Forelimb muscle (tissue), 1 donor: ENCODE measurements at regions not wholly inside any gene's neighbourhood (a gene's known extent, or its start where the extent isn't known, plus 50 kb on each side); places are given as distances from the start of the nearest gene placed in this dataset.
"Not testable (repeated sequence)": the region's sequence is repeated elsewhere in the genome, so short reads cannot be mapped to it uniquely, and the experiment has no call there.

Source experiments
- DNase-seq: peaks from one replicate; pipeline ENCODE4 v3.0.0-alpha.2; 2013; ENCODE audit warnings: low read depth

DNA sequence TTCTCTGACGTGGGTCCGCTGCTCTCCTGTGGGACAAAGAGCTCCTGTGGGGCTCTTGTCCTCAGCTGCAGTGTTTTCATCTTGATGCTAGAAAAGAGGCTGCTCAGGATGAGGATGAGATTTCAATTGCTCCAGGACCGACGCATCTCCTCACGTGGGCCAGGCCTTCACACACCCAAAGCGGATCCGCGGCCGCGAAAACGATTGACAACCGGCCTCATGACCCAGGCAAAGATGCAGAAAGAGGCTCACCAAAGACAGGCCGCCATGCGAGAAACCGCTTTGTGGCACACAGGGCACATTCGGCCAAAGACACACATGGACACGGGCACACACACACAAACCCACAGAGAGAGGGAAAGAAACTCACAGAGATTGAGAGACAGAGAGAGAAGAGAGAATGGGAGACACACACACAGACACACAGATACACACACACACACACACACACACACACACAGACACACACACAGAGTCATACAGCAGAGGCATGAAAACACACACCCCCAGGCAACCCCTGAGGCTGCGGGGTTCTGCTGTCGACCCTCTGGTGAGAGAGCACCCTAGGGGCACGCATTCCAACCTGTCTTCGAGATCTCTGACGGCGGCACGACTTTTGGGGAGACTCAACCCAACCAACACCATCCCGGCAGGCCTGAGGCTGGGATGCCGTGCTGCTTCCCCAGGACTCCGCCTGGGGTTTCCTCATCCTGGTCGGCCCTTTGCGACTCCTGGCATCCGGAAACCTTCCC, 168.5 kb upstream of the ZNF337 start:
- DNase-seq = not testable (repeated sequence)

DNA sequence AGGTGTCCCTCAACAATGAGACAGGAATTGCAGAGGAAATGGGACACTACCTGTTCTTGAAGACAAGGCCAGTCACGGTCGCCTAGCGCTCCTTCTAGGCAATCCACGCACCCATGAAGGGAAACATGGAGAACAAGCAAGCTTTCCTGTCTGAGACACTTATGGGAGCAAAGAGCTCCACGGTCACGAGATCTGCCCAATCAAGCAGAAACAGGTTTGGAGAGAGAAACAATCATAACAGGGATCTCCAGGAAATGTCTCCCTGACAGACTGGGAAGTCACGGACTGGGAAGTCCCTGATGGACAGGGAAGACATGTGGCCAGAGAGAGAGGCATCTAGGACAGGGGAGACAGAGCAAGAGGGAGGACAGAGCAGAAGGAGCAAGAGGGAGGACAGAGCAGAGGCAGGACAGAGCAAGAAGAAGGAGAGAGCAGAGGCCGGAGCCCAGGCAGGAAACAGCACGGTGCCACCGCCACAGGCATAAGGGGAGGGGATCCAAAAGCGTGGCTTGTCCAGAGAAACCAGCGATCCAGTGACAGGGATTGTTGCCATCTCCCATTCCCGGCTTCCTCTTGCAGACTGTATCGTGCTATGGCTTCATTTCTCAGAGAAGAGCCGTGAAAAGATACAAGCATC, 167.8 kb upstream of the ZNF337 start:
- DNase-seq = no peak

DNA sequence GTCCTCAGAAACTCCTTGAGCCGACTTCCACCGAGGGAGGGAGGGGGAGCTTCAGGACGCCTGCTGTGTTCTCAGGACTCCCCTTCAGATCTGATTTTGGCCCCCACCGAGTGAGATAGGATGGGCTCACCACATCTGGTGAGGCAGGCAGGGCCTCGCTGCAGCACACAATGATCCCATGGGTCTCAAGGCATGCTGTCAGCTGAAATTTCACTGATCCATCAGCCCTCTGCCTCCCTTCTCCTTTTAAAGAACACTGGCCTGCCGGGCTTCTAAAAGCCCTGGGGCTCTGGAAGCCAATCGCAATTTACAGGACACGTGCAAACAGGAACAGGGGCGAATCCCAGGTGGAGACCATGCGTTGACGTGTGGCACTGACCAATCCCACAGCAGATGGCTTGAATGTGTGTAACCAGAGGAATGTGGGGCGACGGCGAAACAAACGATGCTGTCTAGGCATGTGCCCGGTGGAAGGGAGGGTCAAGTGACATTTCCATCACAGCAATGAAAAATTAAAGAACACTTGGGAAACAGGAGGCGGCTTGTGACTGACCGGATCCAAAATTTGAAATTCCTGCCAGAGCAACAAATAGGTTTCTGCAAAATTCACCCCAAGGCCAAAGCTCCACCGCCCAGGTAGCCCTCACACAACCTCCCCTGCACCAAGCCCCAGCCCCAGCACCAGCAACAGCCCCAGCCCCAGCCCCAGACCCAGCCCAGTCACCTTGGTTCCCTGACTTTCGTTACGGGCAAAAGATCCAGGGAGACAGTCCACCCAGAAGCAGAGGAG, 167.1 kb upstream of the ZNF337 start:
- DNase-seq = no peak

DNA sequence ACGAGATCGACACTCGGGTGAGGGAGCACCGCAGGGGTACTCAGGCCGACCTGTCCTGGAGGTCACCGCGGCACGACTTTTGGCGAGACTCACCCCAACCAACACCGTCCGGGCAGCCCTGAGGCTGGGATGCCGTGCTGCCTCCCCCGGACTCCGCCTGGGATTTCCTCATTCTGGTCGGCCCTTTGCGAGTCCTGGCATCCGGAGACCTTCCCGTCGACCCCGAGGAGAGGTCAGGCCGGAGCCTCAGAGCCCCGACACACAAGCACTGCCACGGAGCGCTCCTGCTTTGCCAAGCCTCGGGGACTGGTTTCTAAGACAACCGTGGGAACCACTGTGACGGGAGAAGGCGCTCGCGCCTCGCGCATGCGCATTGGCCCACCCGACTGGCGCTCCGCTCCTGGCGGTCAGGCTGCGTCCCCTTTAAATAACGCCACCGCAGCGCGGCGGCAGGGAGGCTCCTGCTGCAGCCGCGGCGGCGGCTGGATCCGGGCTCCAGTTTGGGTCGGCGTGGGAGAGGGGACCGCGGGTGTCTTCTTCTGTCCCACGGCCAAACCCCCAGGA, 166.4 kb upstream of the ZNF337 start:
- peak; percentile 45 for DNase-seq

- DNase-seq = no peak
These were observed 164.0 kb upstream of the ZNF337 start for GRCh38 chr20:25860531-25861150.

DNA sequence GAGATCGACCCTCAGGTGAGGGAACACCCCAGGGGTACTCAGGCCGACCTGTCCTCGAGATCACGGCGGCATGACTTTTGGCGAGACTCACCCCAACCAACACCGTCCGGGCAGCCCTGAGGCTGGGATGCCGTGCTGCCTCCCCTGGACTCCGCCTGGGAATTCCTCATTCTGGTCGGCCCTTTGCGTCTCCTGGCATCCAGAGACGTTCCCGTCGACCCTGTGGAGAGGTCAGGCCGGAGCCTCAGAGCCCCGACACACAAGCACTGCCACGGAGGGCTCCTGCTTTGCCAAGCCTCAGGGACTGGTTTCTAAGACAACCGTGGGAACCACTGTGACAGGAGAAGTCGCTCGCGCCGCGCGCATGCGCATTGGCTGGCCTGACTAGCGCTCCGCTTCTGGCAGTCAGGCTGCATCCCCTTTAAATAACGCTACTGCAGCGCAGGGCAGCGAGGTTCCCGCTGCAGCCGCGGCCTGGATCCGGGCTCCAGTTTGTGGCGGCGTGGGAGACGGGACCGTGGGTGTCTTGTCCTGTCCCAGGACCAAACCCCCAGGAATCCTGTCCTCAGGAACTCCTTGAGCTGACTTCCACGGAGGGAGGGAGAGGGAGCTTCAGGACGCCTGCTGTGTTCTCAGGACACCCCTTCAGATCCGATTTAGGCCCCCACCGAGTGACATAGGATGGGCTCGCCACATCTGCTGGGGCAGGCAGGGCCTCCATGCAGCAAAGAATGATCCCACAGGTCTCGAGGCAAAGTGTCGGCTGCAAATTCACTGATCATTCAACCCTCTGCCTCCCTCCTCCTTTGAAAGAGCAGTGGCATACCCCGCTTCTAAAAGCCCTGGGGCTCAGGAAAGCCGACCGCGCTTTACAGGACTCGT, 163.2 kb upstream of the ZNF337 start:
- DNase-seq = no peak

- no peak for DNase-seq
These were observed 162.1 kb upstream of the ZNF337 start for GRCh38 chr20:25858495-25859425.

DNA sequence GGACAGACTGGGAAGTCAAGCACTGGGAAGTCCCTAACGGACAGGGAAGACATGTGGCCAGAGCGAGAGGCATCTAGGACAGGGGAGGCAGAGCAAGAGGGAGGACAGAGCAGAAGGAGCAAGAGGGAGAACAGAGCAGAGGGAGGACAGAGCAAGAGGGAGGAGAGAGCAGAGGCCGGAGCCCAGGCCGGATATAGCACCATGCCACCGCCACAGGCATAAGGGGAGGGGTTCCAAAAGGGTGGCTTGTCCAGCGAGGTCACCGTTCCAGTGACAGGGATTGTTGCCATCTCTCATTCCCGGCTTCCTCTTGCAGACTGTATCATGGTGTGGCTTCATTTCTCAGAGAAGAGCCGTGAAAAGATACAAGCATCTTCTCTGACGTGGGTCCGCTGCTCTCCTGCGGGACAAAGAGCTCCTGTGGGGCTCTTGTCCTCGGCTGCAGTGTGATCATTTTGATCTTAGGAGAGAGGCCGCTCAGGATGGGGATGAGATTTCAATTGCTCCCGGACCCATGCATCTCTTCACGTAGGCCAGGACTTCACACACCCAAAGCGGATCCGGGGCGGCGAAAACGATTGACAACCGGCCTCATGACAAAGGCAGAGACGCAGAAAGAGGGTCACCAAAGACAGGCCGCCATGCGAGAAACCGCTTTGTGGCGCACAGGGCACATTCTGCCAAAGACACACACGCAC, 160.6 kb upstream of the ZNF337 start:
- DNase-seq = not testable (repeated sequence)

DNA sequence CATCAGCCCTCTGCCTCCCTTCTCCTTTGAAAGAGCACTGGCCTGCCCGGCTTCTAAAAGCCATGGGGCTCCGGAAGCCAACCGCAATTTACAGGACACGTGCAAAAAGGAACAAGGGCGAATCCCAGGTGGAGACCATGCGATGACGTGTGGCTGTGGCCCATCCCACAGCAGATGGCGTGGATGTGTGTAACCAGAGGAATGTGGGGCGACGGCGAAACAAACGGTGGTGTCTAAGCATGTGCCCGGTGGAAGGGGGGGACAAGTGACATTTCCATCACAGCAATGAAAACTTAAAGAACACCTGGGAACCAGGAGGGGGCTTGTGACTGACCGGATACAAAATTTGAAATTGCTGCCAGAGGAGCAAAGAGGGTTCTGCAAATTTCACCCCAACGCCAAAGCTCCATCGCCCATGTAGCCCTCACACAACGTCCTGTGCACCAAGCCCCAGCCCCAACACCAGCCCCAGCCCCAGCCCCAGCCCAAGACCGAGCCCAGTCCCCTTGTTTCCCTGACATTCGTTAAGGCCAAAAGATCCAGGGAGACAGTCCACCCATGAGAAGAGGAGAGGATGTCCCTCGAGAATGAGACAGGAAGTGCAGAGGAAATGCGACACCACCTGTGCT, 159.7 kb upstream of the ZNF337 start:
- no peak for DNase-seq

DNA sequence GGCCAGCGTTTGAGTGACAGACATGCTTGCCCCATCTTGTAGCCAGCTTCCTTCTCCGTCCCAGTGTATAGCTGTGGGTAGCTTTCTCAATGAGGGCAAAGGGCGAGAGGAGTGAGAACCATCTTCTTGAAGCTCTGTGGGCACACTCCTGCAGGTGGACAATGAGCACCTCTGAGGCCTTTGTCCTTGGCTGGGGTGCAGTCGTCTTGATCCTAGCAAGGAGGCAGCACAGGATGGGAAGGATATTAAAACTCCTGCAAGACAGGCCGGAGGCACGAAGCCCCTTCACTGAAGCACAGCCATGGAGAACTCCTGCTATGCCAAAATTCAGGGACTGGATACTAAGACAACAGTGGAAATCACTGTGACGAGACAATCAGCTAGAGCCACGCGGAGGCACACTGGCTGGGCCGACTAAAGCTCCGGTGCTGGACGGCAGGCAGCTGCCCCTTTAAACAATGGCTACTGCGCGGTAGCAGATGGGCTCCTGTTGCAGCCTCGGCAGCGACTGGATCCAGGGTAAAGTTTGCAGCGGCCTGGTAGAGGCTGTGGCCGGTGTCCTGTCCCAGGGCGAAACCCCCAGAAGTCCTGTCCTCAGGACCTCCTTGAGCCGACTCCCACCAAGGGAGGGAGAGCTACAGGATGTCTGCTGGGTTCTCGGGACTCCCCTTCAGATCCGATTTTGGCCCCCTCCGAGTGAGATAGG, 159.0 kb upstream of the ZNF337 start:
- not testable (repeated sequence) for DNase-seq

DNA sequence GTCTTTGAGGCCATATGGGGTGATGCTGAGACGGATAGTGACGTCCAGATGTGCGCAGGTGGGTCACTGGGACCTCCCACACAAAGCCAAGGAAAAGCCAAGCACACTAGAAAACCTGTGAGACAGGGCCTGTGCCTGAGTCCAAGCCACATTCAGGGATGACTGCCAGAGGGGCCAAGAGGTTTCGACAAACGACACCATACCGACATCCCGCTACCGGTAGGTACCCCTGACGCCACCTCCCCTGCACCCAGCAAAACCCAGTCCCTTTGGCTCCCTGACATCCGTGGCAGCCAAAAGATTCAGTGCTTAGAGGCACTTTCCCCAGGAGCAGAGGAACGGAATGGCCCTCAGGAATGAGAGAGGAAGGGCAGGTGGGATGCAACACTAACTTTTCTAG, 158.0 kb upstream of the ZNF337 start:
- not testable (repeated sequence) for DNase-seq

GRCh38 chr20:25853718-25854388, 157.2 kb upstream of the ZNF337 start:
- DNase-seq = not testable (repeated sequence)

DNA sequence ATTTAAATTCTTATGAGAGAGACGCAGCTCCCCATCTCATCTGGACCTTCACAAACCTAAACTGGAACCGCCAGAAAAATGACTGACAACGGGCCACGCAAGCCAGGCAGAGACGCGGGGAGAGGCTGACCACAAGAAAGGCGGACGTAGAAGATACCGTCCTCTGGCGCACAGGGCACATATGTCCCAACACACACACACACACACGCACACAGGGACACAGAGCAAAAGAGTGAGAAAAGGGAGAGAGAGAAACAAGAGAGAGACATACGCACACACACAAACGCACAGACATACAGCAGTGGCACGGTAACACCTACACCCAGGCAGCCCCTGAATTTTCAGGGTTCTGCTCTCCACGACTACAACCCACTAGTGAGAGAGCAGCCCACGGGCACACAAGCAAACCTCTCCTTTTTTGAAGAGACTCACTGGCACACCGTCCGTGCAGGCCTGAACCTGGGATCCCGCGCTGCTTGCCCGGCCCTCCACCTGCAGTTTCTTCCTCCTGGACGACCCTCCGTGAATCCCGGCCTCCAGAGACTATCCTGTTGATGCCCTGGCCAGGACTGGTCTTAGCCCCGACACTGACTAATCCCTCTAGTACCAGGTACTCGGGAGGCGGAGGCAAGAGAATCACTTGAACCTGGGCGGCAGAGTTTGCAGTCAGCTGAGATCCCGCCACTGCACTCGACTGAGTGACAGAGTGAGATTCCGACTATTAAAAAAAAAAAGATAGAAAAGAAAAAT, 156.5 kb upstream of the ZNF337 start:
- not testable (repeated sequence) for DNase-seq

GRCh38 chr20:25850133-25850532, 153.5 kb upstream of the ZNF337 start:
- DNase-seq = not testable (repeated sequence)

DNA sequence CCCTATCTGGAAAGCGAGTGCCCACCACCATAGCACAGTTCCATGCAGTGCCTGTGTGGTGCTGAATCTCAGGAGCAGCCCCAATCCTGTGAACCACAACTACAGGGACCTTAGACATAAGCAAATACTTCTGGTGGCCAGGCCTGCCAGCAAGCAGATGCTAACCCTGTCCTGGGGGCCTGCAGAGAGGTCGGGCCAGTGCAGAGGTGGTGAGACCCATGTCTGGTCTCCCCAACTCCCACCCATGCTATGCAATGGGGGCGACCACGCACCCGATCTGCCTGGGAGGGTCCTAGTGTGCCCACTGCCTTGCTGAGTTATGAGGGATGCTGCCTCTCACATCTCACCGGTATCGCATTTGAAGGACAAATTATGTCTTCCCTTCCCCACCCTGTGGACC, 151.6 kb upstream of the ZNF337 start:
- DNase-seq = no peak

DNA sequence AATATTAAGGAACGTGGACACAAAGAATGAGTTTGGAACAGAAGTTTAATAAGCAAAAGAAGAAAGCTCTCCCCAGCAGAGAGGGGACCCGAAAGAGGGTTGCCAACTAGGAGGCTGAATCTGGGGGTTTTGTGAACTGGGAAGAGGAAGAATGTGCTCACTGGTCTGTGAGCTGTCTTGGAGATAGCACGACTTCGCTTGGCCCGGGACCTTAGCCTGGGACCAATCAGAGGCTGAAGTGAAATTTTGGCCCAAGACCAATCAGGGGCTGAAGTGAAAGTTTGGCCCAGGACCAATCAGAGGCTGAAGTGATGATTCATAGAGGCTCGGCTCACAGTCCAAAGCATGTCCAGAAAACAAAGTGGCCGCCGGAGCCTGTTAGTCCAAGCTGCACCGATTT, 148.0 kb upstream of the ZNF337 start:
- DNase-seq = not testable (repeated sequence)

DNA sequence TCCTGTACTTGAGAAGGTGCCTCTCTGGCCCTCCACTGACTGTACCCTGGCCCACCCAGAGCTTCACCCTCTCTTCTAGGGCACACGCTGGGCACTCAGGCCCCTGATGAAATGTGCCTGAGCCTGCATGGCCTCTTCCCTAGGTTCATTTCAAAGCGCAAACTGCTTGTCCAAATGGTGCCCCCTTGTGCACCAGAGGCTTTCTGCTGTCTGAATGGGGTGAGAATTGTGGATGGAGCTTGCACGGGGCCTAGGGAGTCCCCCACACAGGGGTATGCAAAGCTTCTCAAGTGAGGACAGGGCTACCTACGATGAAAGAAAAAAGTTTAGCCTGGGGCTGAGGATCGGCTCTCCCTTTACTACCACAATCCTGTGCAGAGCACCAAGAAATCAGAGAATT, 116.9 kb upstream of the ZNF337 start:
- DNase-seq = not testable (repeated sequence)
